Muscle layer of duodenum (tissue), 2 donors: ENCODE measurements at regions not wholly inside any gene's neighbourhood (a gene's known extent, or its start where the extent isn't known, plus 50 kb on each side); places are given as distances from the start of the nearest gene placed in this dataset.

ENCODE experiments used
- H3K27ac ChIP-seq: one replicate; pipeline ENCODE4 v1.7.0; 2013; ENCODE audit warnings: mild to moderate bottlenecking, low read length
- H3K27me3 ChIP-seq: one replicate; pipeline ENCODE4 v1.7.0; 2013; ENCODE audit warnings: low read depth, mild to moderate bottlenecking, control low read depth, low read length
- H3K36me3 ChIP-seq, 2 donors: one replicate each; pipeline ENCODE4 v1.7.0; 2013; ENCODE audit warnings: low read length in 2 of 2, control low read depth in 1 of 2, mild to moderate bottlenecking in 1 of 2; ENCODE audit not compliant: insufficient read depth in 2 of 2, control insufficient read depth in 1 of 2
- H3K4me1 ChIP-seq, 2 donors: one replicate each; pipeline ENCODE4 v1.7.0; 2013; ENCODE audit warnings: low read length in 2 of 2, mild to moderate bottlenecking in 2 of 2, control low read depth in 1 of 2, moderate library complexity in 1 of 2; ENCODE audit not compliant: insufficient read depth in 2 of 2, control insufficient read depth in 1 of 2
- H3K4me3 ChIP-seq, 2 donors: one replicate each; pipeline ENCODE4 v1.7.0; 2013; ENCODE audit warnings: low read length in 2 of 2, low read depth in 1 of 2, mild to moderate bottlenecking in 1 of 2
- H3K9me3 ChIP-seq, 2 donors: one replicate each; pipeline ENCODE4 v1.7.0; 2013; ENCODE audit warnings: low read length in 2 of 2, control low read depth in 1 of 2, mild to moderate bottlenecking in 1 of 2; ENCODE audit not compliant: control insufficient read depth in 1 of 2
- donor health status: healthy.

GRCh38 chr3:22942981-22943380, 260.1 kb upstream of the UBE2E2 start:
- Histone ChIP-seq H3K36me3 (no peaks in the 10 kb centered on the region), H3K4me1 (peaks cover 4 to 12% of the 10 kb centered on the region in 2 donors), H3K27me3 (no peaks in the 10 kb centered on the region), H3K9me3 (no peaks in the 10 kb centered on the region), H3K27ac (no peak overlapping the region), H3K4me3 (no peak overlapping the region)

- Histone ChIP-seq H3K36me3 (no peaks in the 10 kb centered on the region), H3K9me3 (peaks cover 0 to 7% of the 10 kb centered on the region in 2 donors), H3K4me1 (peaks cover 4 to 6% of the 10 kb centered on the region in 2 donors), H3K27ac (no peak overlapping the region), H3K4me3 (no peak overlapping the region), H3K27me3 (no peaks in the 10 kb centered on the region)
Observed at GRCh38 chr3:22947851-22948250, 255.3 kb upstream of the UBE2E2 start.

DNA sequence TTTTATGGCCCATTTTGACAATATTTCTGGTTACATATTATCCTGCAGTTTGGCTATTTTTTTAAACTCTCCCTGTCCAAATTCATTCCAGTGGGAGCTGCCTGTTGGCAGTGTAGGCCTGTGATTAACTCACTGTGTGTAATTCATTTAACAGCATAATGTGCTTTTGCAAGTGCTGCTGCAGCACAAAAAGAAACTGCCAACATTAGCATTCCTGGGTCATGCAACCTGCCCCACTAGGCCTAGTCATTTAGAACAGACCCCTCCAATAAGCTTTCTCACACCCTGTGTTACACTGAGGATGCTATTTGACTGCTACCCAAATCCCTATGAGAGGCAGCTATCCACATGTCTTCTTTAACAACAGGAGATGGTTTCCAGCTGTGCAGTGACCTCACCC, 251.2 kb upstream of the UBE2E2 start:
- no peak overlapping the region for H3K27ac ChIP-seq
- H3K4me1 ChIP-seq = peaks cover 4 to 6% of the 10 kb centered on the region in 2 donors
- H3K36me3 ChIP-seq = no peaks in the 10 kb centered on the region
- H3K9me3 ChIP-seq = peaks cover 0 to 7% of the 10 kb centered on the region in 2 donors
- H3K27me3 ChIP-seq = no peaks in the 10 kb centered on the region
- no peak overlapping the region for H3K4me3 ChIP-seq

DNA sequence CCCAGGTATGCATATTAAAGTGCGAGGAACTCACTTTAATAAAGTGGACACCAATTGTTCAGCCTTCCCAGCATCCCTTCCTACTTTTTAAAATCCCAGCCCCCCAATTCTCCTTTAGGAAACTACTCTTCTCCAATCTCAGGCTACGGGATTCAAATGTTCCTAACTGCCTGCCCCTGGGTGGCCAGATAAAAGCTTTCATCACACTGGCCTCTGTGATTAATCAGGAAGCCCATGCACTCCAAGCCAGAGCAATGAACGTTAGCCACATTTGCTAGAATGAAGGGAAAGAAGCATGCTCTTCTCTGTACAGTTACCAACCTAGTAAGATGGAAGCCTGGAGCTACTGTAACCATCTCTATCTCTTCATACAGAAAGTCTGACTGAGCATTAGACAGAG, 250.3 kb upstream of the UBE2E2 start:
- Histone ChIP-seq H3K9me3 (peaks cover 0 to 7% of the 10 kb centered on the region in 2 donors), H3K27me3 (no peaks in the 10 kb centered on the region)

DNA sequence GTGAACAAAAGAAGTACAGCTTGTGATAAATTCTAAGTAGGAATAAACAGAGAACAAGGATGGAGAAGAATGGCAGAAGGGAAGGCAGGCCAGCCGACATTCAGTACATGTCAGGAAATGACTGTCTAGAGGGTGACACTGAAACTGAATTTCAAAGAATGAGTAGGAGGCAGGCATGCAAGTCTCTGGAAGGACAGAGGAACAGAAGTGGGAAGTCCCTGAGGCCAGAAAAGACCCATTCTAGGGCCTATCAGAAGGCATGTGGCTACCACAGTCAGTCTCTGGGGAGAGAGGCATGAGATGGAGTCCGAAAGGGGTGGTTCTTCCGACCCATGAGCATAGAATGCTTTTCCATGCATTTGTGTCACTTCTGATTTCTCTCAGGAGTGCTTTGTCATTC, 243.5 kb upstream of the UBE2E2 start:
- no peaks in the 10 kb centered on the region for H3K27me3 ChIP-seq
- H3K27ac ChIP-seq = no peak overlapping the region
- H3K9me3 ChIP-seq = no peaks in the 10 kb centered on the region
- H3K4me3 ChIP-seq = no peak overlapping the region
- H3K36me3 ChIP-seq = no peaks in the 10 kb centered on the region
- H3K4me1 ChIP-seq = peaks cover 0 to 9% of the 10 kb centered on the region in 2 donors

More for the DNA sequence above, 250.3 kb upstream of the UBE2E2 start:
- H3K36me3 ChIP-seq = no peaks in the 10 kb centered on the region
- no peak overlapping the region for H3K27ac ChIP-seq
- no peak overlapping the region for H3K4me3 ChIP-seq
- peaks cover 0 to 3% of the 10 kb centered on the region in 2 donors for H3K4me1 ChIP-seq

DNA sequence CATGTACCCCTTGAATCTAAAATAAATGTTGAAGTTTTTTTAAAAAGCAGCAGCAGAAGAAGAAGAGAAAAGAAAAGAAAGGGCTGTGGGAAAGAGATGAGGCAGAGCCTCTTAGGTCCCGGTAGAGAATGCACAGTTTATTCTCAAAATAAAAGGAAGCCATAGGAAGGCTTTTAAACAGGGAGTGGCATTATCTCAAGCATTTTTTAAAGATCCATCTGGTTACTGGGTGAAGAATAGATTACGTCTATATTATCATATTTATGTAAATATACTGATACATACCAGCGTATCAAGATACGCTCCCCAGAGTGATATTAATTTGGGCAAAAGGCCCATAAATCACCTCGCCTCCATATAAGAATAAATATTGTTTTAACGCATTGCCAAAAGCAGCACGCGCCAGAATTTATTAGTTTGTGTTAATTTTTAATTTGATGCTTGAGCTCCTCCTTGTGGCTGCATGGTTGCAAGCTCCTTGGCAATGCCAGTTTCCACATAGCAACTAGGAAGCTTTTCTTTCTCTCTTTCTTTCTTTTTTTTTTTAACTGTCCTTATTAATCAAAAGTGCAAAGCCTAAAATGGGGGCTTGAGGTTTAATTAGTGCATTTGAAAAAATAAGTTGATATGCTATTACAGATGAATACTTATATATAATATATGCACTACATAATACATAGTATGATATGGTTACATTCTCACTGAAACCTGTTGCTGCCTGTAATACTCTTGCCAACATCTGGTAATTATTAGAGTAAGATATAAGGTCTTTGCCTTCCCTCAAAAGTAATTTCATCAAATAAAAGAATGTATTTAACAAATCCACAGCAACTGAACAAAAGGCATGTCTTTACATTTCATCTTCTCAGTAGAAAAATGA, 242.8 kb upstream of the UBE2E2 start:
- Histone ChIP-seq H3K4me3 (no peak overlapping the region), H3K4me1 (peaks cover 0 to 9% of the 10 kb centered on the region in 2 donors), H3K27ac (no peak overlapping the region), H3K27me3 (no peaks in the 10 kb centered on the region), H3K9me3 (no peaks in the 10 kb centered on the region), H3K36me3 (no peaks in the 10 kb centered on the region)

DNA sequence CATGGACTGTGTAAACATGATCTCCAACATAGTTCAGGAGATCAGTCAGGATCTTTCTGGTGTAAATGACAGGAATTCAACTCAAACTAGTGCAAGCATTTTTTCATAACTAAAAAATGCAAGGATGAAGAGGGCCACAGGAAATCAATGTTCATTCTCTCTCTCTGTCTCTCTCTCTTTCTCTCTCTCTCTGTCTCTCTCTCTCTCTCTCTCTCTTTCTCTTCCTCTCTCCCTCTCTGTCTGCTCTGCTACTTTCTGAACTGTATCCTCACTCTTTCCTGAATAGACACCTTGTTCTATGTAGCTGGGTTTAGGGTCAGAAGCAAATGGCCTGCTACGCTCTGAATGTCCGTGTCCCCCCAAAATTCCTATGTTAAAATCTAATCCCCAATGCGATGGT, 240.9 kb upstream of the UBE2E2 start:
- H3K27ac ChIP-seq = no peak overlapping the region
- no peak overlapping the region for H3K4me3 ChIP-seq
- no peaks in the 10 kb centered on the region for H3K36me3 ChIP-seq
- no peaks in the 10 kb centered on the region for H3K27me3 ChIP-seq
- no peaks in the 10 kb centered on the region for H3K9me3 ChIP-seq
- H3K4me1 ChIP-seq = peaks cover 0 to 9% of the 10 kb centered on the region in 2 donors

- no peak overlapping the region for H3K27ac ChIP-seq
- no peak overlapping the region for H3K4me3 ChIP-seq
- H3K36me3 ChIP-seq = no peaks in the 10 kb centered on the region
- no peaks in the 10 kb centered on the region for H3K9me3 ChIP-seq
- H3K4me1 ChIP-seq = no peaks in the 10 kb centered on the region
- H3K27me3 ChIP-seq = no peaks in the 10 kb centered on the region
Observed at GRCh38 chr3:22966349-22966748, 236.8 kb upstream of the UBE2E2 start.

- Histone ChIP-seq H3K9me3 (no peaks in the 10 kb centered on the region), H3K27ac (no peak overlapping the region)
Observed at GRCh38 chr3:22969276-22969675, 233.9 kb upstream of the UBE2E2 start.

GRCh38 chr3:22971497-22971896, 231.6 kb upstream of the UBE2E2 start:
- Histone ChIP-seq H3K4me1 (no peaks in the 10 kb centered on the region), H3K36me3 (no peaks in the 10 kb centered on the region), H3K27me3 (no peaks in the 10 kb centered on the region), H3K4me3 (no peak overlapping the region), H3K27ac (no peak overlapping the region), H3K9me3 (no peaks in the 10 kb centered on the region)

More at GRCh38 chr3:22969276-22969675, 233.9 kb upstream of the UBE2E2 start:
- Histone ChIP-seq H3K27me3 (no peaks in the 10 kb centered on the region), H3K36me3 (no peaks in the 10 kb centered on the region), H3K4me3 (no peak overlapping the region), H3K4me1 (no peaks in the 10 kb centered on the region)

GRCh38 chr3:22977042-22977441, 226.1 kb upstream of the UBE2E2 start:
- Histone ChIP-seq H3K4me1 (no peaks in the 10 kb centered on the region), H3K4me3 (no peak overlapping the region), H3K9me3 (no peaks in the 10 kb centered on the region), H3K36me3 (no peaks in the 10 kb centered on the region), H3K27ac (no peak overlapping the region), H3K27me3 (no peaks in the 10 kb centered on the region)
